OCI-LY7 (cell line): ENCODE measurements at regions not wholly inside any gene's neighbourhood (a gene's known extent, or its start where the extent isn't known, plus 50 kb on each side); places are given as distances from the start of the nearest gene placed in this dataset.

Source experiments
- BruUV-seq: library from RNA; stranded (reverse); fragments of 400-500 nt; replicated peaks from 2 replicates; lab custom pipeline; 2021; lab: Mats Ljungman, UMichigan
- CTCF ChIA-PET: fragments of 300-600 bp; sonication (Branson Sonifier 250); formaldehyde crosslinking; loops from one replicate; lab custom pipeline; 2022; ENCODE audit warnings: antibody characterized with exemption; ENCODE audit not compliant: unreplicated experiment; lab: Charles Lee
- POLR2A ChIA-PET: fragments of 300-600 bp; sonication (Branson Sonifier 250); formaldehyde crosslinking; loops from one replicate; lab custom pipeline; 2022; ENCODE audit warnings: antibody characterized with exemption; lab: Charles Lee
- DNase-seq: peaks from one replicate; pipeline ENCODE4 v3.0.0-alpha.2; 2015; ENCODE audit warnings: low spot score
- H2AFZ ChIP-seq: fragments of 200-600 bp; sonication (generic), shearing (Covaris generic); 2 replicates; pipeline ENCODE4 v1.6.1; 2014; ENCODE audit warnings: mild to moderate bottlenecking, antibody characterized with exemption, low read length, moderate library complexity
- H3K27ac ChIP-seq: fragments of 200-600 bp; sonication (generic); 2 replicates; pipeline ENCODE4 v1.5.1; 2014; ENCODE audit warnings: mixed run types, low read depth, mild to moderate bottlenecking, moderate library complexity, low read length, inconsistent platforms; ENCODE audit not compliant: poor library complexity, severe bottlenecking
- H3K36me3 ChIP-seq: fragments of 200-600 bp; sonication (generic); 2 replicates; pipeline ENCODE4 v1.6.1; 2014; ENCODE audit warnings: mild to moderate bottlenecking, antibody characterized with exemption, low read length, moderate library complexity, mixed read lengths; ENCODE audit not compliant: insufficient read depth
- H3K4me1 ChIP-seq: fragments of 200-600 bp; sonication (generic); 2 replicates; pipeline ENCODE4 v1.5.1; 2014; ENCODE audit warnings: mild to moderate bottlenecking, low read length; ENCODE audit not compliant: insufficient read depth, poor library complexity, severe bottlenecking
- H3K4me2 ChIP-seq: fragments of 200-600 bp; sonication (generic); 2 replicates; pipeline ENCODE4 v1.6.1; 2014; ENCODE audit warnings: mild to moderate bottlenecking, low read length
- H3K4me3 ChIP-seq: fragments of 200-600 bp; sonication (generic); 2 replicates; pipeline ENCODE4 v1.5.1; 2014; ENCODE audit warnings: mild to moderate bottlenecking, low read depth, low read length; ENCODE audit not compliant: poor library complexity, severe bottlenecking
- H3K79me2 ChIP-seq: fragments of 200-600 bp; sonication (generic); 2 replicates; pipeline ENCODE4 v1.6.1; 2016; ENCODE audit warnings: low read depth, mild to moderate bottlenecking, low read length, moderate library complexity, mixed read lengths; ENCODE audit not compliant: insufficient read depth
- H3K9me2 ChIP-seq: fragments of 200-600 bp; sonication (generic); 2 replicates; pipeline ENCODE4 v1.6.1; 2016; ENCODE audit warnings: mild to moderate bottlenecking, low read length, mixed read lengths; ENCODE audit not compliant: insufficient read depth
- H3K9me3 ChIP-seq: fragments of 200-600 bp; sonication (generic); 2 replicates; pipeline ENCODE4 v1.6.1; 2014; ENCODE audit warnings: mild to moderate bottlenecking, mixed run types, low read length, mixed read lengths
- H4K20me1 ChIP-seq: fragments of 200-600 bp; sonication (generic); 2 replicates; pipeline ENCODE4 v1.6.1; 2014; ENCODE audit warnings: mild to moderate bottlenecking, antibody characterized with exemption, low read length, moderate library complexity, mixed read lengths; ENCODE audit not compliant: insufficient read depth
- CTCF ChIP-seq: fragments of 200-600 bp; sonication (generic); conservative IDR thresholded peaks from 2 replicates; pipeline ENCODE4 v1.5.1; 2014; ENCODE audit warnings: mild to moderate bottlenecking, antibody characterized with exemption, low read length, moderate library complexity, mixed read lengths
- EZH2phosphoT487 ChIP-seq: fragments of 200-600 bp; sonication (generic); IDR thresholded peaks from 2 replicates; pipeline ENCODE4 v1.6.1; 2018; ENCODE audit warnings: low read depth, borderline replicate concordance, mild to moderate bottlenecking, mixed run types, antibody characterized with exemption, low read length, moderate library complexity, mixed read lengths
- intact Hi-C: fragments of 100-400 bp; cut with micrococcal nuclease; formaldehyde crosslinking; loops from one replicate; pipeline ENCODE4 v1.10.0; 2022; ENCODE audit not compliant: unreplicated experiment

GRCh38 chr5:2802693-2803365 lies 51.4 kb upstream of the IRX2 start:
- Histone ChIP-seq H3K79me2 (no peaks in the 10 kb centered on the region), H3K9me3 (no peaks in the 10 kb centered on the region), H3K4me1 (no peaks in the 10 kb centered on the region), H2AFZ (no peak overlapping the region), H3K9me2 (no peaks in the 10 kb centered on the region), H3K27ac (no peak overlapping the region), H3K4me2 (no peak overlapping the region), H4K20me1 (no peaks in the 10 kb centered on the region), H3K36me3 (no peaks in the 10 kb centered on the region), H3K4me3 (no peak overlapping the region)
- ChIA-PET POLR2A (interaction anchor here (0.6 kb wide), 1 partner anchor 18 kb away, joined by 3 read pairs; no protein-coding TSS in a partner anchor), CTCF (no interaction called here)
- no peak for DNase-seq
- TF ChIP-seq CTCF (no peak), EZH2phosphoT487 (no peak)
- no TSS peak for BruUV-seq
- intact Hi-C loops: no loop called here

- Histone ChIP-seq H3K36me3 (no peaks in the 10 kb centered on the region), H2AFZ (no peak overlapping the region)
- BruUV-seq: no TSS peak
Observed at GRCh38 chr5:2801577-2802525, 50.4 kb upstream of the IRX2 start.

More at GRCh38 chr5:2801577-2802525, 50.4 kb upstream of the IRX2 start:
- H3K4me3 ChIP-seq: no peak overlapping the region
- no peaks in the 10 kb centered on the region for H3K9me3 ChIP-seq
- ChIA-PET CTCF (no interaction called here), POLR2A (no interaction called here)
- no peak overlapping the region for H3K4me2 ChIP-seq
- intact Hi-C loops: no loop called here
- TF ChIP-seq EZH2phosphoT487: no peak
- no peak for TF ChIP-seq CTCF
- no peaks in the 10 kb centered on the region for H3K4me1 ChIP-seq
- no peak for DNase-seq
- no peak overlapping the region for H3K27ac ChIP-seq
- no peaks in the 10 kb centered on the region for H3K9me2 ChIP-seq
- H3K79me2 ChIP-seq: no peaks in the 10 kb centered on the region
- no peaks in the 10 kb centered on the region for H4K20me1 ChIP-seq
